HEK293T (cell line): ENCODE measurements at regions not wholly inside any gene's neighbourhood (a gene's known extent, or its start where the extent isn't known, plus 50 kb on each side); places are given as distances from the start of the nearest gene placed in this dataset.

ENCODE experiments used
- BHLHE40 ChIP-seq: fragments of 450-650 bp; IDR thresholded peaks from 2 replicates; pipeline ENCODE4 v1.6.1; 2016; ENCODE audit warnings: mild to moderate bottlenecking, moderate library complexity, borderline replicate concordance
- CTBP1 ChIP-seq: fragments of 450-650 bp; IDR thresholded peaks from 2 replicates; pipeline ENCODE4 v1.6.1; 2016; ENCODE audit warnings: borderline replicate concordance
- ELF4 ChIP-seq: fragments of 450-650 bp; IDR thresholded peaks from 2 replicates; pipeline ENCODE4 v1.6.1; 2017; ENCODE audit warnings: antibody characterized with exemption
- FOXA1 ChIP-seq: fragments of 450-650 bp; IDR thresholded peaks from 2 replicates; pipeline ENCODE4 v1.6.1; 2016; ENCODE audit warnings: mild to moderate bottlenecking
- FOXK2 ChIP-seq: fragments of 450-650 bp; IDR thresholded peaks from 2 replicates; pipeline ENCODE4 v1.6.1; 2016; ENCODE audit warnings: mild to moderate bottlenecking
- FOXM1 ChIP-seq: fragments of 450-650 bp; IDR thresholded peaks from 2 replicates; pipeline ENCODE4 v1.6.1; 2017; ENCODE audit warnings: mild to moderate bottlenecking, borderline replicate concordance
- L3MBTL2 ChIP-seq: fragments of 450-650 bp; conservative IDR thresholded peaks from 2 replicates; pipeline ENCODE4 v1.6.1; 2016; ENCODE audit warnings: mild to moderate bottlenecking
- LEF1 ChIP-seq: fragments of 450-650 bp; IDR thresholded peaks from 2 replicates; pipeline ENCODE4 v1.6.1; 2017; ENCODE audit warnings: mild to moderate bottlenecking, borderline replicate concordance
- PKNOX1 ChIP-seq: fragments of 450-650 bp; IDR thresholded peaks from 2 replicates; pipeline ENCODE4 v1.6.1; 2016
- SP1 ChIP-seq: fragments of 450-650 bp; IDR thresholded peaks from 2 replicates; pipeline ENCODE4 v1.6.1; 2017
- SUZ12 ChIP-seq: fragments of 450-650 bp; IDR thresholded peaks from 2 replicates; pipeline ENCODE4 v1.6.1; 2016; ENCODE audit warnings: mild to moderate bottlenecking
- TARDBP ChIP-seq: fragments of 450-650 bp; IDR thresholded peaks from 2 replicates; pipeline ENCODE4 v1.6.1; 2016
- ZNF384 ChIP-seq: fragments of 450-650 bp; IDR thresholded peaks from 2 replicates; pipeline ENCODE4 v1.6.1; 2016

GRCh38 chr5:174970502-174970901, 246.1 kb downstream of the MSX2 start:
- TF ChIP-seq LEF1 (no peak), SUZ12 (no peak), FOXA1 (no peak), SP1 (no peak), BHLHE40 (no peak), L3MBTL2 (no peak), TARDBP (no peak), FOXM1 (no peak), FOXK2 (no peak), PKNOX1 (no peak), ZNF384 (no peak), ELF4 (no peak), CTBP1 (no peak)
